HG03520 (cell line): ENCODE measurements at regions not wholly inside any gene's neighbourhood (a gene's known extent, or its start where the extent isn't known, plus 50 kb on each side); places are given as distances from the start of the nearest gene placed in this dataset.

Experiments
- ATAC-seq: cut with Tn5 transposase; IDR thresholded peaks from one replicate; pipeline ENCODE4 v1.9.1; 2021; ENCODE audit warnings: mild to moderate bottlenecking, moderate library complexity; ENCODE audit not compliant: unreplicated experiment

- no peak for ATAC-seq
Measured at GRCh38 chr15:46763091-46763490, 954.2 kb upstream of the SEMA6D start.

GRCh38 chr15:46764851-46765250 lies 952.5 kb upstream of the SEMA6D start:
- no peak for ATAC-seq

GRCh38 chr15:46766021-46766420 lies 951.3 kb upstream of the SEMA6D start:
- no peak for ATAC-seq

GRCh38 chr15:46768287-46768686 lies 949.0 kb upstream of the SEMA6D start:
- no peak for ATAC-seq

GRCh38 chr15:46773016-46773415 lies 944.3 kb upstream of the SEMA6D start:
- no peak for ATAC-seq

GRCh38 chr15:46778876-46779275 lies 938.4 kb upstream of the SEMA6D start:
- no peak for ATAC-seq

- ATAC-seq = no peak
Measured at GRCh38 chr15:46786590-46787285, 930.6 kb upstream of the SEMA6D start.

- ATAC-seq = no peak
Measured at GRCh38 chr15:46795685-46796084, 921.6 kb upstream of the SEMA6D start.

- no peak for ATAC-seq
Measured at GRCh38 chr15:46808834-46809233, 908.5 kb upstream of the SEMA6D start.

GRCh38 chr15:46815240-46815639 lies 902.1 kb upstream of the SEMA6D start:
- no peak for ATAC-seq

- no peak for ATAC-seq
Measured at GRCh38 chr15:46815765-46816164, 901.5 kb upstream of the SEMA6D start.

- ATAC-seq = no peak
Measured at GRCh38 chr15:46848704-46849103, 868.6 kb upstream of the SEMA6D start.

GRCh38 chr15:46853600-46853999 lies 863.7 kb upstream of the SEMA6D start:
- no peak for ATAC-seq

GRCh38 chr15:46854564-46854963 lies 862.7 kb upstream of the SEMA6D start:
- ATAC-seq = no peak

- no peak for ATAC-seq
Measured at GRCh38 chr15:46855388-46855787, 861.9 kb upstream of the SEMA6D start.

GRCh38 chr15:46856839-46857502 lies 860.3 kb upstream of the SEMA6D start:
- no peak for ATAC-seq

GRCh38 chr15:46858150-46858549 lies 859.2 kb upstream of the SEMA6D start:
- no peak for ATAC-seq

- ATAC-seq = no peak
Measured at GRCh38 chr15:46861796-46862195, 855.5 kb upstream of the SEMA6D start.

GRCh38 chr15:46865155-46865554 lies 852.1 kb upstream of the SEMA6D start:
- no peak for ATAC-seq

- no peak for ATAC-seq
Measured at GRCh38 chr15:46872286-46872980, 844.9 kb upstream of the SEMA6D start.

GRCh38 chr15:46872981-46873330 lies 844.3 kb upstream of the SEMA6D start:
- ATAC-seq = no peak
